Smooth muscle cell (in vitro differentiated cells): ENCODE measurements at regions not wholly inside any gene's neighbourhood (a gene's known extent, or its start where the extent isn't known, plus 50 kb on each side); places are given as distances from the start of the nearest gene placed in this dataset.

Experiments used
- DNase-seq: peaks from one replicate; lab custom pipeline; 2025; ENCODE audit not compliant: unreplicated experiment; lab: John Stamatoyannopoulos, UW
- H2AFZ ChIP-seq: fragments of 200-600 bp; sonication (generic); 2 replicates; pipeline ENCODE4 v1.6.0; 2016; ENCODE audit warnings: antibody characterized with exemption, low read depth, mild to moderate bottlenecking
- H3F3A ChIP-seq: fragments of 200-600 bp; sonication (generic); 2 replicates; pipeline ENCODE4 v1.6.0; 2017; ENCODE audit warnings: antibody characterized with exemption, low read depth
- H3K27ac ChIP-seq: fragments of 200-600 bp; sonication (generic); 2 replicates; pipeline ENCODE4 v1.5.1; 2016; ENCODE audit warnings: low read depth, mild to moderate bottlenecking
- H3K27me3 ChIP-seq: fragments of 200-600 bp; sonication (generic); 2 replicates; pipeline ENCODE4 v1.6.1; 2016; ENCODE audit warnings: low read depth, mild to moderate bottlenecking
- H3K36me3 ChIP-seq: fragments of 200-600 bp; sonication (generic); 2 replicates; pipeline ENCODE4 v1.5.1; 2016; ENCODE audit warnings: low read depth
- H3K4me1 ChIP-seq: fragments of 200-600 bp; sonication (generic); 2 replicates; pipeline ENCODE4 v1.5.1; 2016; ENCODE audit warnings: low read depth
- H3K4me2 ChIP-seq: fragments of 200-600 bp; sonication (generic); 2 replicates; pipeline ENCODE4 v1.6.0; 2016; ENCODE audit warnings: mild to moderate bottlenecking
- H3K4me3 ChIP-seq: fragments of 200-600 bp; sonication (generic); 2 replicates; pipeline ENCODE4 v1.5.1; 2016; ENCODE audit warnings: mild to moderate bottlenecking
- H3K79me2 ChIP-seq: fragments of 200-600 bp; sonication (generic); 2 replicates; pipeline ENCODE4 v1.6.0; 2016; ENCODE audit warnings: low read depth, mild to moderate bottlenecking
- H3K9ac ChIP-seq: fragments of 200-600 bp; sonication (generic); 2 replicates; pipeline ENCODE4 v1.6.0; 2016; ENCODE audit warnings: low read depth
- H3K9me3 ChIP-seq: fragments of 200-600 bp; sonication (generic); replicated peaks from 2 replicates; pipeline ENCODE4 v1.5.1; 2016; ENCODE audit warnings: low read depth
- H4K20me1 ChIP-seq: fragments of 200-600 bp; sonication (generic); 2 replicates; pipeline ENCODE4 v1.6.0; 2016; ENCODE audit warnings: low read depth
- CTCF ChIP-seq: fragments of 200-600 bp; sonication (generic); IDR thresholded peaks from 2 replicates; pipeline ENCODE4 v1.5.1; 2017; ENCODE audit warnings: borderline replicate concordance, mild to moderate bottlenecking, antibody characterized with exemption; ENCODE audit not compliant: insufficient read depth, poor library complexity, severe bottlenecking
- WGBS: methylation state at CpG from one replicate; pipeline ENCODE4 v1.1.7; 2016; ENCODE audit warnings: low lambda C conversion rate; 5-methylcytosine and 5-hydroxymethylcytosine counted together

DNA sequence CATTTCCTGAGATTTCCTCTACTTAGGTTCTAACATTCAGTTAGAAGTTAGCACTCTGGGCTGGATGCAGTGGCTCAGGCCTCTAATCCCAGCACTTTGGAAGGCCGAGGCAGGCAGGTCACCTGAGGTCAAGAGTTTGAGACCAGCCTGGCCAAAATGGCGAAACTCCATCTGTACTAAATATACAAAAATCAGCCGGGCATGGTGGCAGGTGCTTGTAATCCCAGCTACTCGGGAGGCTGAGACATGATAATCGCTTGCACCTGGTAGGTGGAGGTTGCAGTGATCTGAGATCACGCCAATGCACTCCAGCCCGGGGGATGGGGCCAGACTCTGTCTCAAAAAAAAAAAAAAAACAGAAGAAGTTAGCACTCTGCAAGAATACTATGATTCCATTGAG is 1430.9 kb downstream of the CDH11 start:
- Histone ChIP-seq H3K9me3 (no peaks in the 10 kb centered on the region), H3K4me2 (no peak overlapping the region), H3F3A (no peaks in the 10 kb centered on the region), H2AFZ (no peak overlapping the region), H4K20me1 (no peaks in the 10 kb centered on the region), H3K79me2 (no peaks in the 10 kb centered on the region), H3K4me1 (no peaks in the 10 kb centered on the region), H3K27ac (no peak overlapping the region), H3K9ac (no peak overlapping the region), H3K27me3 (no peaks in the 10 kb centered on the region), H3K36me3 (no peaks in the 10 kb centered on the region), H3K4me3 (no peak overlapping the region)
- WGBS: 81% methylated on average over 7 of the region's 7 CpGs
- DNase-seq: no peak
- TF ChIP-seq CTCF: no peak

- Histone ChIP-seq H3K4me3 (no peak overlapping the region), H3K79me2 (no peaks in the 10 kb centered on the region), H3K27me3 (no peaks in the 10 kb centered on the region), H2AFZ (no peak overlapping the region), H3K9ac (no peak overlapping the region), H3F3A (no peaks in the 10 kb centered on the region), H4K20me1 (no peaks in the 10 kb centered on the region), H3K36me3 (no peaks in the 10 kb centered on the region), H3K9me3 (no peaks in the 10 kb centered on the region), H3K27ac (no peak overlapping the region), H3K4me2 (no peak overlapping the region), H3K4me1 (no peaks in the 10 kb centered on the region)
- TF ChIP-seq CTCF: no peak
- 77% methylated on average over 7 of the region's 7 CpGs for WGBS
- DNase-seq: no peak
These were observed 1431.6 kb downstream of the CDH11 start for GRCh38 chr16:63690267-63690666.

GRCh38 chr16:63689068-63689467 is 1432.8 kb downstream of the CDH11 start:
- Histone ChIP-seq H3K9me3 (no peaks in the 10 kb centered on the region), H3K79me2 (no peaks in the 10 kb centered on the region)
- WGBS: 91% methylated on average over 4 of the region's 4 CpGs

More at GRCh38 chr16:63689068-63689467, 1432.8 kb downstream of the CDH11 start:
- no peak for TF ChIP-seq CTCF
- H3F3A ChIP-seq: no peaks in the 10 kb centered on the region
- no peak overlapping the region for H3K4me2 ChIP-seq
- H3K27me3 ChIP-seq: no peaks in the 10 kb centered on the region
- H3K36me3 ChIP-seq: no peaks in the 10 kb centered on the region
- H3K4me3 ChIP-seq: no peak overlapping the region
- no peak overlapping the region for H3K27ac ChIP-seq
- no peak overlapping the region for H2AFZ ChIP-seq
- DNase-seq: no peak
- no peaks in the 10 kb centered on the region for H3K4me1 ChIP-seq
- no peaks in the 10 kb centered on the region for H4K20me1 ChIP-seq
- no peak overlapping the region for H3K9ac ChIP-seq
